Fibroblast of peridontal ligament (primary cell): ENCODE measurements at regions not wholly inside any gene's neighbourhood (a gene's known extent, or its start where the extent isn't known, plus 50 kb on each side); places are given as distances from the start of the nearest gene placed in this dataset.

Source experiments
- DNase-seq: peaks from one replicate; pipeline ENCODE4 v3.0.0-alpha.2; 2010; ENCODE audit errors: extremely low read depth

GRCh38 chr1:175865041-175865766 lies 121.8 kb upstream of the TNR start:
- DNase-seq: no peak

GRCh38 chr1:175864625-175865024 lies 121.2 kb upstream of the TNR start:
- no peak for DNase-seq

- no peak for DNase-seq
These were observed 120.8 kb upstream of the TNR start for GRCh38 chr1:175864183-175864582.

- DNase-seq: no peak
These were observed 120.1 kb upstream of the TNR start for GRCh38 chr1:175863299-175864050.

GRCh38 chr1:175862408-175862807 lies 119.0 kb upstream of the TNR start:
- no peak for DNase-seq

- no peak for DNase-seq
These were observed 118.4 kb upstream of the TNR start for GRCh38 chr1:175861626-175862367.

GRCh38 chr1:175857756-175858155 lies 114.4 kb upstream of the TNR start:
- no peak for DNase-seq

GRCh38 chr1:175853681-175854080 lies 110.3 kb upstream of the TNR start:
- DNase-seq: no peak

GRCh38 chr1:175851749-175852148 lies 108.4 kb upstream of the TNR start:
- DNase-seq: no peak

- no peak for DNase-seq
These were observed 104.9 kb upstream of the TNR start for GRCh38 chr1:175848329-175848728.

GRCh38 chr1:175845985-175846384 lies 102.6 kb upstream of the TNR start:
- no peak for DNase-seq

GRCh38 chr1:175845338-175845737 lies 101.9 kb upstream of the TNR start:
- DNase-seq: no peak

GRCh38 chr1:175844877-175845276 lies 101.5 kb upstream of the TNR start:
- DNase-seq: no peak

GRCh38 chr1:175842550-175842949 lies 99.2 kb upstream of the TNR start:
- no peak for DNase-seq

- no peak for DNase-seq
These were observed 98.4 kb upstream of the TNR start for GRCh38 chr1:175841738-175842187.

GRCh38 chr1:175840787-175841186 lies 97.4 kb upstream of the TNR start:
- no peak for DNase-seq

- DNase-seq: no peak
These were observed 96.6 kb upstream of the TNR start for GRCh38 chr1:175839779-175840669.

GRCh38 chr1:175834597-175834996 lies 91.2 kb upstream of the TNR start:
- no peak for DNase-seq

- no peak for DNase-seq
These were observed 90.6 kb upstream of the TNR start for GRCh38 chr1:175833951-175834350.

- DNase-seq: no peak
These were observed 90.1 kb upstream of the TNR start for GRCh38 chr1:175833502-175833901.

GRCh38 chr1:175830500-175830899 lies 87.1 kb upstream of the TNR start:
- DNase-seq: no peak

GRCh38 chr1:175829845-175830244 lies 86.5 kb upstream of the TNR start:
- DNase-seq: no peak
